ENCODE measurements at regions not wholly inside any gene's neighbourhood (a gene's known extent, or its start where the extent isn't known, plus 50 kb on each side); places are given as distances from the start of the nearest gene placed in this dataset.

GRCh38 chr6:44534291-44534690 lies 146.8 kb downstream of the CDC5L start (continued):
- TF ChIP-seq MAX (IDR thresholded peaks at IDR 0.05; ENCODE audit: low read depth) (no peak), GATA2 (CRISPR knock-in tag; IDR thresholded peaks at IDR 0.05) (no peak), RFX5 (IDR thresholded peaks at IDR 0.05; ENCODE audit: low read length) (no peak), EP300 (IDR thresholded peaks at IDR 0.05; ENCODE audit: borderline replicate concordance in 1 of 2, low read depth in 1 of 2, low read length in 1 of 2) (no peak)
- TF ChIP-seq, protein P1, sequence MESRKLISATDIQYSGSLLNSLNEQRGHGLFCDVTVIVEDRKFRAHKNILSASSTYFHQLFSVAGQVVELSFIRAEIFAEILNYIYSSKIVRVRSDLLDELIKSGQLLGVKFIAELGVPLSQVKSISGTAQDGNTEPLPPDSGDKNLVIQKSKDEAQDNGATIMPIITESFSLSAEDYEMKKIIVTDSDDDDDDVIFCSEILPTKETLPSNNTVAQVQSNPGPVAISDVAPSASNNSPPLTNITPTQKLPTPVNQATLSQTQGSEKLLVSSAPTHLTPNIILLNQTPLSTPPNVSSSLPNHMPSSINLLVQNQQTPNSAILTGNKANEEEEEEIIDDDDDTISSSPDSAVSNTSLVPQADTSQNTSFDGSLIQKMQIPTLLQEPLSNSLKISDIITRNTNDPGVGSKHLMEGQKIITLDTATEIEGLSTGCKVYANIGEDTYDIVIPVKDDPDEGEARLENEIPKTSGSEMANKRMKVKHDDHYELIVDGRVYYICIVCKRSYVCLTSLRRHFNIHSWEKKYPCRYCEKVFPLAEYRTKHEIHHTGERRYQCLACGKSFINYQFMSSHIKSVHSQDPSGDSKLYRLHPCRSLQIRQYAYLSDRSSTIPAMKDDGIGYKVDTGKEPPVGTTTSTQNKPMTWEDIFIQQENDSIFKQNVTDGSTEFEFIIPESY (IDR thresholded peaks at IDR 0.05; ENCODE audit: borderline replicate concordance, low read depth): no peak
- TF ChIP-seq, protein P2, sequence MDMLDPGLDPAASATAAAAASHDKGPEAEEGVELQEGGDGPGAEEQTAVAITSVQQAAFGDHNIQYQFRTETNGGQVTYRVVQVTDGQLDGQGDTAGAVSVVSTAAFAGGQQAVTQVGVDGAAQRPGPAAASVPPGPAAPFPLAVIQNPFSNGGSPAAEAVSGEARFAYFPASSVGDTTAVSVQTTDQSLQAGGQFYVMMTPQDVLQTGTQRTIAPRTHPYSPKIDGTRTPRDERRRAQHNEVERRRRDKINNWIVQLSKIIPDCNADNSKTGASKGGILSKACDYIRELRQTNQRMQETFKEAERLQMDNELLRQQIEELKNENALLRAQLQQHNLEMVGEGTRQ (IDR thresholded peaks at IDR 0.05; ENCODE audit: borderline replicate concordance, low read depth, low read length): no peak

DNA sequence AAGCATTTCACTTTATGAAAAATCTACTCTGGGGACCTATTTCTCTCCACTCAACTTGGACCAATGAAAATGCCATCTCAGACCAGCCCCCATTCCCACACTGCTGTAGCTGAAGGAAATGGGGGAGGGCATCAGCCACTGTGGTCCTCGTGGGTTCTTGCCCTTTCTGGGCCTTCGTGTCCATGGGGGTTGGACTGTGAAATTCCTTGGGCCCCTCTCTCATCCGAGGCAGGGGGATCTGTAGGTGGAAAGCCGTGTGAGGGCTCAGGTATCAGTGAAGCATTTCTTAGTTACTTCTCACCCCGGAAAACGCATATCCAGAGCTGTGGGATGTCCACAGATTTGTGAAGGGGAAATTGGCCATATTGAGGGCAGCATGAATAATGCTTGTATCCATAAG lies 147.9 kb downstream of the CDC5L start:
- H3F3A ChIP-seq (replicated peaks; ENCODE audit: insufficient read depth): no peaks in the 10 kb centered on the region
- H3K9me2 ChIP-seq: no peaks in the 10 kb centered on the region
- no peak for TF ChIP-seq FOSL2 (IDR thresholded peaks at IDR 0.05; ENCODE audit: borderline replicate concordance, low read depth)
- no peaks in the 10 kb centered on the region for H3K79me2 ChIP-seq (ENCODE audit: insufficient read depth)
- no peak overlapping the region for H3K27ac ChIP-seq (ENCODE audit: low read depth in 2 of 2, low read length in 1 of 2)
- no peak overlapping the region for H3K4me3 ChIP-seq (ENCODE audit: low read depth in 2 of 2, low read length in 1 of 2)
- no peaks in the 10 kb centered on the region for H3K4me1 ChIP-seq (ENCODE audit: control insufficient read depth in 1 of 2, insufficient read depth in 2 of 2, low read depth in 1 of 2, low read length in 1 of 2)
- no peaks in the 10 kb centered on the region for H3K27me3 ChIP-seq (ENCODE audit: insufficient read depth)
- WGBS (ENCODE audit: low lambda C conversion rate): 38% methylated on average over 6 of the region's 6 CpGs
- H3K36me3 ChIP-seq (replicated peaks in 1 of 2; ENCODE audit: control insufficient read depth in 1 of 2, insufficient read depth in 2 of 2, low read length in 1 of 2): no peaks in the 10 kb centered on the region
- H3K9ac ChIP-seq: no peak overlapping the region
- DNase-seq: no peak
- H3K4me2 ChIP-seq: no peak overlapping the region
- ChIA-PET CTCF (no interaction called here), POLR2A (no interaction called here)
- no peaks in the 10 kb centered on the region for H4K20me1 ChIP-seq (ENCODE audit: insufficient read depth)
- H2AFZ ChIP-seq (ENCODE audit: low read depth): no peak overlapping the region
- H3K9me3 ChIP-seq: no peaks in the 10 kb centered on the region

- Histone ChIP-seq H2AFZ (ENCODE audit: low read depth) (no peak overlapping the region), H3F3A (replicated peaks; ENCODE audit: insufficient read depth) (no peaks in the 10 kb centered on the region), H3K9me2 (no peaks in the 10 kb centered on the region), H3K4me3 (ENCODE audit: low read depth in 2 of 2, low read length in 1 of 2) (no peak overlapping the region), H3K9me3 (no peaks in the 10 kb centered on the region), H3K27me3 (ENCODE audit: insufficient read depth) (no peaks in the 10 kb centered on the region), H3K27ac (ENCODE audit: low read depth in 2 of 2, low read length in 1 of 2) (no peak overlapping the region), H4K20me1 (ENCODE audit: insufficient read depth) (no peaks in the 10 kb centered on the region), H3K4me2 (no peak overlapping the region), H3K36me3 (replicated peaks in 1 of 2; ENCODE audit: control insufficient read depth in 1 of 2, insufficient read depth in 2 of 2, low read length in 1 of 2) (no peaks in the 10 kb centered on the region), H3K79me2 (ENCODE audit: insufficient read depth) (no peaks in the 10 kb centered on the region), H3K9ac (no peak overlapping the region), H3K4me1 (ENCODE audit: control insufficient read depth in 1 of 2, insufficient read depth in 2 of 2, low read depth in 1 of 2, low read length in 1 of 2) (no peaks in the 10 kb centered on the region)
- no peak for TF ChIP-seq POLR2AphosphoS5 (IDR thresholded peaks at IDR 0.05; ENCODE audit: low read depth, low read length)
- TF ChIP-seq RAD21 (IDR thresholded peaks at IDR 0.05; ENCODE audit: low read length): no peak
- TF ChIP-seq FOXM1 (IDR thresholded peaks at IDR 0.05; ENCODE audit: low read depth): no peak
- no peak for TF ChIP-seq SIN3A (IDR thresholded peaks at IDR 0.05; ENCODE audit: borderline replicate concordance, low read depth, low read length)
- no peak for TF ChIP-seq TCF12 (IDR thresholded peaks at IDR 0.05)
- no peak for TF ChIP-seq MAX (IDR thresholded peaks at IDR 0.05; ENCODE audit: low read depth)
- no peak for TF ChIP-seq RFX5 (IDR thresholded peaks at IDR 0.05; ENCODE audit: low read length)
- TF ChIP-seq RCOR1 (IDR thresholded peaks at IDR 0.05; ENCODE audit: low read length): no peak
- TF ChIP-seq FOXJ3 (CRISPR knock-in tag; IDR thresholded peaks at IDR 0.05): no peak
- TF ChIP-seq CHD2 (IDR thresholded peaks at IDR 0.05; ENCODE audit: low read length, partially characterized antibody): no peak
- TF ChIP-seq REST (IDR thresholded peaks at IDR 0.05; ENCODE audit: low read depth, low read length): no peak
- no peak for TF ChIP-seq CTCF (IDR thresholded peaks at IDR 0.05)
- 70% methylated on average over 4 of the region's 4 CpGs for WGBS (ENCODE audit: low lambda C conversion rate)
- ChIA-PET POLR2A (no interaction called here), CTCF (no interaction called here)
- no peak for DNase-seq
These were observed 148.5 kb downstream of the CDC5L start for GRCh38 chr6:44535967-44536366.

All from SK-N-SH (cell line).